ENCODE measurements at regions not wholly inside any gene's neighbourhood (a gene's known extent, or its start where the extent isn't known, plus 50 kb on each side); places are given as distances from the start of the nearest gene placed in this dataset.

DNA sequence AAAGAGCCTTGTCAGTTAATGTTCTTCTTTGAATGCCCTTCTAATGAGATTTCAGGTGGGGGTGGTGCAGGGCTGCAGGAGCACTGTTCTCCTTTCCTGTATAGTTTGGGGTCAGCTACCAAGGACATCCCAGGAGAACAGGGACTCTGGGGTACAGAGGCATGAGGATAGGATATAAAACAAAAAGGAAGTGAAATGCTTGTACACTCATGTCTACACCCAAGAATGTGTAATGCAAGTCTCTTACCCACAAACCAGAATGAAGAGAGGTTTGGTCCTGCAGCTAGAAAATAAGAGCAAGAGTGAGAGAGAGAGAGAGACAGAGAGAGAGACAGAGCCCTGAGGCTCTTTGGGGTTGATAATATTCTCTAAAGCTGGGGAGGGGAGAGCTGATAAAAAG, 151.8 kb upstream of the KCTD1 start:
- Histone ChIP-seq H3K27ac (no peak overlapping the region), H3K4me1 (no peaks in the 10 kb centered on the region), H3K9me3 (no peaks in the 10 kb centered on the region), H3K4me3 (no peak overlapping the region), H3K36me3 (no peaks in the 10 kb centered on the region), H3K27me3 (no peaks in the 10 kb centered on the region)
- intact Hi-C loops (cut with DNase I) = no loop called here
- TF ChIP-seq, protein P1, sequence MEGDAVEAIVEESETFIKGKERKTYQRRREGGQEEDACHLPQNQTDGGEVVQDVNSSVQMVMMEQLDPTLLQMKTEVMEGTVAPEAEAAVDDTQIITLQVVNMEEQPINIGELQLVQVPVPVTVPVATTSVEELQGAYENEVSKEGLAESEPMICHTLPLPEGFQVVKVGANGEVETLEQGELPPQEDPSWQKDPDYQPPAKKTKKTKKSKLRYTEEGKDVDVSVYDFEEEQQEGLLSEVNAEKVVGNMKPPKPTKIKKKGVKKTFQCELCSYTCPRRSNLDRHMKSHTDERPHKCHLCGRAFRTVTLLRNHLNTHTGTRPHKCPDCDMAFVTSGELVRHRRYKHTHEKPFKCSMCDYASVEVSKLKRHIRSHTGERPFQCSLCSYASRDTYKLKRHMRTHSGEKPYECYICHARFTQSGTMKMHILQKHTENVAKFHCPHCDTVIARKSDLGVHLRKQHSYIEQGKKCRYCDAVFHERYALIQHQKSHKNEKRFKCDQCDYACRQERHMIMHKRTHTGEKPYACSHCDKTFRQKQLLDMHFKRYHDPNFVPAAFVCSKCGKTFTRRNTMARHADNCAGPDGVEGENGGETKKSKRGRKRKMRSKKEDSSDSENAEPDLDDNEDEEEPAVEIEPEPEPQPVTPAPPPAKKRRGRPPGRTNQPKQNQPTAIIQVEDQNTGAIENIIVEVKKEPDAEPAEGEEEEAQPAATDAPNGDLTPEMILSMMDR (IDR thresholded peaks at IDR 0.05) = no peak
- ATAC-seq (no peak), DNase-seq (no peak), FAIRE-seq (no peak)

GRCh38 chr18:26697186-26697884, 149.0 kb upstream of the KCTD1 start:
- no peak overlapping the region for H3K4me3 ChIP-seq
- FAIRE-seq = no peak
- 78 to 89% methylated on average over 6 of the region's 6 CpGs for WGBS, 2 donors

GRCh38 chr18:26696786-26697185, 148.4 kb upstream of the KCTD1 start:
- Histone ChIP-seq H3K4me1 (no peaks in the 10 kb centered on the region), H3K27me3 (no peaks in the 10 kb centered on the region), H3K9me3 (no peaks in the 10 kb centered on the region), H3K4me3 (no peak overlapping the region), H3K36me3 (no peaks in the 10 kb centered on the region), H3K27ac (no peak overlapping the region)
- TF ChIP-seq, protein P1 (IDR thresholded peaks at IDR 0.05) = no peak
- DNase-seq (no peak), FAIRE-seq (no peak), ATAC-seq (no peak)
- intact Hi-C loops (cut with DNase I) = no loop called here
- WGBS, 2 donors = 67 to 76% methylated on average over 2 of the region's 2 CpGs

More at GRCh38 chr18:26697186-26697884, 149.0 kb upstream of the KCTD1 start:
- no peaks in the 10 kb centered on the region for H3K4me1 ChIP-seq
- no peaks in the 10 kb centered on the region for H3K36me3 ChIP-seq
- no peaks in the 10 kb centered on the region for H3K27me3 ChIP-seq
- H3K27ac ChIP-seq = no peak overlapping the region
- ATAC-seq (no peak), DNase-seq (no peak)
- intact Hi-C loops (cut with DNase I) = no loop called here
- TF ChIP-seq, protein P1 (IDR thresholded peaks at IDR 0.05) = no peak
- H3K9me3 ChIP-seq = no peaks in the 10 kb centered on the region

DNA sequence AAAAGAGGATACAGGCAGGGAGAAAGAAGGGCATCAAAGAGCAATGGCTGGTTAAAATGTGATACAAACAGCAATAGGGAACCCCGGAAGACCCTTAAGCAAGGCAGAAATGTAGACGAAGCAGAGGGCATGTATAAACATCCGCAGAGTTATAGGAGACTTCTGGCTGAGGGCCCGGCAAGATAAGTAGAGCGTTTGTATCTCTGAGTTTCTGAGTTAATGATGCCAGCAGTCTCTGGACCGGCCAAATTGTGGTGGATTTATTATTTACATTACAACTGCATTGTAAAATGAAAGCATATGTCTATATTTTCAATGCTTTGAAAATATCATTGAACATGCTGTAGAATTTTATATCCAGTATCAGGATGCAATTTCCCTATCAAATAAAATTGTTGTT, 148.0 kb upstream of the KCTD1 start:
- intact Hi-C loops (cut with DNase I) = no loop called here
- H3K27ac ChIP-seq = no peak overlapping the region

More for the DNA sequence above, 148.0 kb upstream of the KCTD1 start:
- no peaks in the 10 kb centered on the region for H3K27me3 ChIP-seq
- TF ChIP-seq, protein P1 (IDR thresholded peaks at IDR 0.05) = no peak
- H3K4me1 ChIP-seq = no peaks in the 10 kb centered on the region
- no peak overlapping the region for H3K4me3 ChIP-seq
- 66 to 73% methylated on average over 6 of the region's 6 CpGs for WGBS, 2 donors
- DNase-seq (no peak), FAIRE-seq (no peak), ATAC-seq (no peak)
- no peaks in the 10 kb centered on the region for H3K36me3 ChIP-seq
- no peaks in the 10 kb centered on the region for H3K9me3 ChIP-seq

Data from pancreas (tissue), 10 donors.